IgD-negative memory B cell (primary cell): ENCODE measurements at regions not wholly inside any gene's neighbourhood (a gene's known extent, or its start where the extent isn't known, plus 50 kb on each side); places are given as distances from the start of the nearest gene placed in this dataset.
"Not testable (repeated sequence)": the region's sequence is repeated elsewhere in the genome, so short reads cannot be mapped to it uniquely, and the experiment has no call there.

Experiments
- H3K27ac Mint-ChIP-seq, 3 donors: one replicate each; pipeline ENCODE4 v1.8.0; 2020 to 2022; ENCODE audit warnings: mild to moderate bottlenecking in 3 of 3, mixed read lengths in 3 of 3, moderate library complexity in 1 of 3
- H3K27me3 Mint-ChIP-seq: one replicate; pipeline ENCODE4 v1.8.0; 2021; ENCODE audit warnings: mixed read lengths
- H3K36me3 Mint-ChIP-seq: one replicate; pipeline ENCODE4 v1.8.0; 2020; ENCODE audit warnings: mild to moderate bottlenecking, mixed read lengths
- H3K4me1 Mint-ChIP-seq, 3 donors: one replicate each; pipeline ENCODE4 v1.8.0; 2020 to 2022; ENCODE audit warnings: mixed read lengths in 3 of 3, mild to moderate bottlenecking in 1 of 3
- H3K4me3 Mint-ChIP-seq, 4 donors: one replicate each; pipeline ENCODE4 v1.8.0; 2020 to 2022; ENCODE audit warnings: mild to moderate bottlenecking in 4 of 4, mixed read lengths in 4 of 4, moderate library complexity in 3 of 4
- H3K9me3 Mint-ChIP-seq, 3 donors: one replicate each; pipeline ENCODE4 v1.8.0; 2020 to 2021; ENCODE audit warnings: mixed read lengths in 3 of 3, mild to moderate bottlenecking in 1 of 3

GRCh38 chr1:221871056-221871455, 129.2 kb upstream of the DUSP10 start:
- H3K4me3 Mint-ChIP-seq = no peak overlapping the region
- no peaks in the 10 kb centered on the region for H3K9me3 Mint-ChIP-seq
- no peaks in the 10 kb centered on the region for H3K36me3 Mint-ChIP-seq
- H3K27ac Mint-ChIP-seq = no peak overlapping the region
- H3K4me1 Mint-ChIP-seq = peaks cover 2 to 6% (median 5%) of the 10 kb centered on the region in 3 donors
- no peaks in the 10 kb centered on the region for H3K27me3 Mint-ChIP-seq

- no peak overlapping the region for H3K27ac Mint-ChIP-seq
- H3K36me3 Mint-ChIP-seq = no peaks in the 10 kb centered on the region
- no peaks in the 10 kb centered on the region for H3K9me3 Mint-ChIP-seq
- no peaks in the 10 kb centered on the region for H3K27me3 Mint-ChIP-seq
- H3K4me1 Mint-ChIP-seq = peaks cover 2 to 6% (median 5%) of the 10 kb centered on the region in 3 donors
- no peak overlapping the region for H3K4me3 Mint-ChIP-seq
Measured at GRCh38 chr1:221869779-221870178, 127.9 kb upstream of the DUSP10 start.

GRCh38 chr1:221868593-221869303, 126.9 kb upstream of the DUSP10 start:
- no peak overlapping the region for H3K4me3 Mint-ChIP-seq
- H3K4me1 Mint-ChIP-seq = peaks cover 2 to 6% (median 4%) of the 10 kb centered on the region in 3 donors
- no peaks in the 10 kb centered on the region for H3K9me3 Mint-ChIP-seq
- no peak overlapping the region for H3K27ac Mint-ChIP-seq
- H3K27me3 Mint-ChIP-seq = no peaks in the 10 kb centered on the region
- no peaks in the 10 kb centered on the region for H3K36me3 Mint-ChIP-seq

DNA sequence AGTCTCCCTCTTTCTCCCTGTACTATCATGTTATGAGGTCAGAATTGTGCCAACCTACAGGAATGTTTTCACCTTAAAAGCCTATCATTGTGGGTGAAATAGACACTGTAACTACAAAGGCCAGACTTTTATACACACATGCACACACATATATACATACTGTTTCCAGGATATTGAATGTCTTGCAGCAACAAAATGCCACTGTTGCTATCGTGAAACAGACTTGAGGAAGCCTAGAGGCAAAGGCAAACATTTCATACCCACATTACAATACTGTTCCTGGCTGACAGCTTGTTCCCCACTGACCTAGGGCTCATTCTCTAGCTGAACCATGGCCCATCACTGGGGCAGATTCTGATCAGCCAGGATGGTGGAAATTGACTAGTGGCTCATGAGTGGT, 125.1 kb upstream of the DUSP10 start:
- H3K27ac Mint-ChIP-seq = no peak overlapping the region
- H3K36me3 Mint-ChIP-seq = no peaks in the 10 kb centered on the region
- no peaks in the 10 kb centered on the region for H3K9me3 Mint-ChIP-seq
- H3K27me3 Mint-ChIP-seq = no peaks in the 10 kb centered on the region
- no peak overlapping the region for H3K4me3 Mint-ChIP-seq
- H3K4me1 Mint-ChIP-seq = peaks cover 0 to 2% (median 1%) of the 10 kb centered on the region in 3 donors

- Mint-ChIP-seq H3K4me3 (no peak overlapping the region), H3K4me1 (peaks cover 0 to 2% (median 1%) of the 10 kb centered on the region in 3 donors), H3K27ac (no peak overlapping the region), H3K9me3 (no peaks in the 10 kb centered on the region), H3K36me3 (no peaks in the 10 kb centered on the region), H3K27me3 (no peaks in the 10 kb centered on the region)
Measured at GRCh38 chr1:221865808-221866207, 123.9 kb upstream of the DUSP10 start.

GRCh38 chr1:221863635-221864034, 121.7 kb upstream of the DUSP10 start:
- Mint-ChIP-seq H3K27ac (peak overlapping the region in 1 of 3 donors; percentile 40), H3K4me1 (peaks cover 0 to 2% (median 1%) of the 10 kb centered on the region in 3 donors), H3K4me3 (no peak overlapping the region), H3K36me3 (no peaks in the 10 kb centered on the region), H3K27me3 (no peaks in the 10 kb centered on the region), H3K9me3 (no peaks in the 10 kb centered on the region)

GRCh38 chr1:221862971-221863370, 121.1 kb upstream of the DUSP10 start:
- Mint-ChIP-seq H3K4me3 (no peak overlapping the region), H3K9me3 (no peaks in the 10 kb centered on the region), H3K4me1 (peaks cover 0 to 2% (median 1%) of the 10 kb centered on the region in 3 donors), H3K27me3 (no peaks in the 10 kb centered on the region), H3K27ac (peak overlapping the region in 1 of 3 donors; percentile 40), H3K36me3 (no peaks in the 10 kb centered on the region)

DNA sequence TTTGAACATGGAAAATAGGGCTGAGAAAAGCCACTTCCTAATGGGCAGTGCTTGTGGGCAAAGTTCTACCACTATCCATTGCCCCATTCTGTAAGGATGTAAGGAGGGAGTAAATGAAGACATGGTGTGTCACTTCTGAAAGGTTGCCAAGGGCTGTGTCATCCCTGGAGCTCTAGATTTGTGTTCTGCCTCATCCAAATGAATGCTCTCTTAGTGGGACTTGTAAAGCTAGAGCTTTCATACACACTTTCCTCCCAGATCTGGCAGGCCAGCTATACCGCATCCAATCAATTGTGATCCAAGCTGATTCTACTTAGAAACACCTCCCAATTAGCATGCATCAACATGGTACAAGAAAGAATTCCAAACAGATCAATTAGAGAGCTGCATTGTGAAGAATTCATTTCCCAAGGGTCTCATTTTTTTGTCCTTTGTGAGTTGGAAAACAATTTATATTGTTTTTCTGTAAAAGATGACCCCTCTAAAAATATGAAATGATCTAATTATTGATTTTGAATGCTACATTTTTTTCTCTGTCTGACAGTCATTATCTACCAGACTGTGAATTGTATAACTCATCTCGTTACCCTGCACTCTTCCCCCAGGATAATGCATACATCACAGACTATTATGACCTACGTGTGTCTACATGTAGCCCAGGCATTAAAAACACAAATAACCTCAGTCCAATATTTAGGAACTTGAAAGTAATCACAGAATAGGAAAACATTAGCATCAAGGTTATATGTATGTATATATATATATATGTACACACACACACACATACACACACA, 117.1 kb upstream of the DUSP10 start:
- Mint-ChIP-seq H3K9me3 (no peaks in the 10 kb centered on the region), H3K4me3 (no peak overlapping the region), H3K27ac (peak overlapping the region in 1 of 3 donors; percentile 32), H3K36me3 (no peaks in the 10 kb centered on the region), H3K27me3 (no peaks in the 10 kb centered on the region), H3K4me1 (peaks cover 0 to 2% (median 2%) of the 10 kb centered on the region in 3 donors)

- not testable (repeated sequence) for H3K4me1 Mint-ChIP-seq, H3K27me3 Mint-ChIP-seq, H3K36me3 Mint-ChIP-seq, H3K27ac Mint-ChIP-seq, H3K4me3 Mint-ChIP-seq, H3K9me3 Mint-ChIP-seq
Measured at GRCh38 chr1:221857094-221857444, 115.2 kb upstream of the DUSP10 start.

- peak overlapping the region in 1 of 4 donors; percentile 39 for H3K4me3 Mint-ChIP-seq
- no peaks in the 10 kb centered on the region for H3K36me3 Mint-ChIP-seq
- H3K4me1 Mint-ChIP-seq = peaks cover 0 to 2% (median 1%) of the 10 kb centered on the region in 3 donors
- H3K27ac Mint-ChIP-seq = no peak overlapping the region
- no peaks in the 10 kb centered on the region for H3K9me3 Mint-ChIP-seq
- no peaks in the 10 kb centered on the region for H3K27me3 Mint-ChIP-seq
Measured at GRCh38 chr1:221856228-221857093, 114.6 kb upstream of the DUSP10 start.

DNA sequence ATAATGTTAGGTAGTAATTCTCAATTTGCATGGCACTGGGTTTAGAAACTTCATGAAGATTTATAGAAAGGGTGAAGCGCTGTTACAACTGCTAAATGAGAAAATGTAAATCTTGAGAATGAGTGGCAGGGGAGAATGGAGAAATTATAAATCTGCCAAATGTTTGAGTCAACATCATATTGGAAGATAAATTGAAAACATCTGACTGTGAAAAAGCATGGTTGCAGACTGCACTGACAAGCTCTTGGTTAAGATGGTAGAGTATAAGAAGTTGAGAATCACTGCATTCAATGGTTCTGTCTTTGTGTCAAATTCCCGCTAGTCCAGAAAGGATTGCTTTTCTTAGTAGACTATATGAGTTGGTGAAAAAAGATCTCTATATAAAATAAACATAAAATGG, 113.3 kb upstream of the DUSP10 start:
- H3K27ac Mint-ChIP-seq = no peak overlapping the region
- no peaks in the 10 kb centered on the region for H3K9me3 Mint-ChIP-seq
- H3K4me3 Mint-ChIP-seq = no peak overlapping the region
- no peaks in the 10 kb centered on the region for H3K36me3 Mint-ChIP-seq
- no peaks in the 10 kb centered on the region for H3K27me3 Mint-ChIP-seq
- peaks cover 0 to 2% (median 1%) of the 10 kb centered on the region in 3 donors for H3K4me1 Mint-ChIP-seq

DNA sequence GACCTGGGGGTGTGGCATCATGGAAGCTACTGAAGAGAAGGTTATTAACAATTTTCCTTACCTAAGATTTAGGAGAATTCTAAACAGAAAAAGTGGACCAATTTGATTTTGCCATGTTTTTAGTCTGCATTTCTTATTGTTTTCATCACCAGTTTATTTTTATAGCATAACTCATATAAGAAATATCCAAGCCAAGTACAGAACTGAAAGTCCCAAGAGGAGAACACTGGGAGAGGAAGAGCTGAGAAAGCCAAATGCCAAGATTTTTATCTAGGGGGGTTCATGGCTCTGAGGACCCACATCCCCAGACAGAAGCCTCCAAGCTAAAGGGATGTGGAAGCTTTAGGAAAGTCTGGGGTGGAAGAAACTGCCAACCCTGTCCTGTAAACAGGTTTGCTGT, 109.4 kb upstream of the DUSP10 start:
- Mint-ChIP-seq H3K4me3 (no peak overlapping the region), H3K27ac (no peak overlapping the region), H3K36me3 (no peaks in the 10 kb centered on the region), H3K9me3 (no peaks in the 10 kb centered on the region), H3K4me1 (peaks cover 0 to 2% (median 1%) of the 10 kb centered on the region in 3 donors), H3K27me3 (no peaks in the 10 kb centered on the region)

DNA sequence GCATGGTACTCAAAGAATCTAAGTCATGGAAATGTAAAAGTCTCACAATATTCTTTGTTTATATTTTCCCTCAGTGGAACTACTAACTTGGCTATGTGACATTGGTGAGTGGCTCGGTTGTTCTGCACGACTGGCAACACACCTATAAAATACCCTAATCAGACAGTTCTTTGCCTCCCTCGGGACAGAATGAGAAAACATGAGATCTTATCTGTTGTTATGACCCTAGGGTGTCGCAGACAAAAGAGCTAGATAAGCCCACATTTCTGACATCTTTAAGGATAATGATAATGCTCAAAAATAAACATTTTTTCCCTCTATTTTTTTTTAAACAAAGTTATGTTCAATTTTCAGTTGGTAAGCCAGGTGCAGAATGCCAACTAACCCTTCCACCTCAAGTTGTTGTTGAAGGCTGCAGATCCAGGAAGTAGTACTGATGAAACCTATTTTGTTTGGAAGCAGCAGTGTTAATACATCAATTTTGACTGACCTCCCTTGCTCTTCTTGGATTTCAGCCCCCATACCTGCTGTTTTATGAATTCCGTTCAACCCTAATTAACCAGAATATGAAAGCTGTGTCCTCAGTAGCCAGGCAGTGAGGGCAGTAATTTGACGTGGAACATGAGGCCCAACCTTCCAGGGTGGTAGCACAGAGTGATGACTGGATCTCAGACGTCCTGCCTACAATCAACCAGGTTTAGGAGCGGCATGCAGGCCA, 108.7 kb upstream of the DUSP10 start:
- H3K27ac Mint-ChIP-seq = no peak overlapping the region
- H3K27me3 Mint-ChIP-seq = no peaks in the 10 kb centered on the region
- H3K4me1 Mint-ChIP-seq = peaks cover 0 to 2% (median 0%) of the 10 kb centered on the region in 3 donors
- no peaks in the 10 kb centered on the region for H3K9me3 Mint-ChIP-seq
- H3K36me3 Mint-ChIP-seq = no peaks in the 10 kb centered on the region
- H3K4me3 Mint-ChIP-seq = no peak overlapping the region

GRCh38 chr1:221849897-221850296, 108.0 kb upstream of the DUSP10 start:
- H3K4me3 Mint-ChIP-seq = no peak overlapping the region
- H3K36me3 Mint-ChIP-seq = no peaks in the 10 kb centered on the region
- no peaks in the 10 kb centered on the region for H3K27me3 Mint-ChIP-seq
- peaks cover 0 to 2% (median 0%) of the 10 kb centered on the region in 3 donors for H3K4me1 Mint-ChIP-seq
- no peaks in the 10 kb centered on the region for H3K9me3 Mint-ChIP-seq
- no peak overlapping the region for H3K27ac Mint-ChIP-seq
